ENCODE measurements at regions not wholly inside any gene's neighbourhood (a gene's known extent, or its start where the extent isn't known, plus 50 kb on each side); places are given as distances from the start of the nearest gene placed in this dataset.
A peak's percentile ranks its signal among the peaks of the same experiment; 100 is the strongest.

DNA sequence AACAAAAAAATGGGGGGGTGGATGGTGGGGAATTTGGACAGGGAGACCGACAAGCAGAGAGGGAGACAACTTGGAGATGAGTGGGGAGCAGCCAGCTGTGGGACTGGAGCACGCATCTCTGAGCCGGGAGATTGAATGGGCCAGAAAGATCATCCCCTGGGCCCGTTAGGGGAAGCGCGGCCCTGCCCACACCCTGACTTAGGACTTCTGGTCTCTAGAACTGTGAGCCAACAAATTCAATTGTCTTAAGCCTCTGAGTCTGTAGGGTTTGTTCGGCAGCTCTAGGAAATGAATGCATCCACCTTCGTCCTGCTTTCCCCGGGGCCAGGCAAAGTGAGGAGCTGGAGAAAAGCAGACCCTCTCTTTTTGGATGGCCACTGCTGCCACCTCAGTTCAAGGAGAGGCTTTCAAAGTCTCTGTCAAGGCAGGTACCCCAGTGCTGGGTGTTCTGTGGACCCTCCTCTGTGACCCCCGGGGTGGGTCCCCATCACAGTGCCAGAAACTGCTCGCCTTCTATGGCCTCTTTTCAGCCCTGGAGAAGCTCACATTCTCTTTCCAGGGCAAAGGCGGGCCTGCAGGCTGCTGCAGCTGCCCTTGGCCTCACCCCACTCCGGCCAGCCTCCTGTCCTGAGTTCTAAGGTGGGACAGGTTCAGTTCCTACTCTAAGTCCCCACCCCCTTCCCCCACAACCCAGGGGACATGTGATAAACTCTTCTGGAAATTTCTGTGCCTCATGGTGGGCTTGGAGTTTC lies 423.2 kb downstream of the RPS24 start:
- Mint-ChIP-seq H3K27ac (ENCODE audit: unreplicated experiment) (no peak overlapping the region), H3K36me3 (ENCODE audit: low read depth) (no peaks in the 10 kb centered on the region), H3K9me3 (ENCODE audit: low read depth) (no peaks in the 10 kb centered on the region)

DNA sequence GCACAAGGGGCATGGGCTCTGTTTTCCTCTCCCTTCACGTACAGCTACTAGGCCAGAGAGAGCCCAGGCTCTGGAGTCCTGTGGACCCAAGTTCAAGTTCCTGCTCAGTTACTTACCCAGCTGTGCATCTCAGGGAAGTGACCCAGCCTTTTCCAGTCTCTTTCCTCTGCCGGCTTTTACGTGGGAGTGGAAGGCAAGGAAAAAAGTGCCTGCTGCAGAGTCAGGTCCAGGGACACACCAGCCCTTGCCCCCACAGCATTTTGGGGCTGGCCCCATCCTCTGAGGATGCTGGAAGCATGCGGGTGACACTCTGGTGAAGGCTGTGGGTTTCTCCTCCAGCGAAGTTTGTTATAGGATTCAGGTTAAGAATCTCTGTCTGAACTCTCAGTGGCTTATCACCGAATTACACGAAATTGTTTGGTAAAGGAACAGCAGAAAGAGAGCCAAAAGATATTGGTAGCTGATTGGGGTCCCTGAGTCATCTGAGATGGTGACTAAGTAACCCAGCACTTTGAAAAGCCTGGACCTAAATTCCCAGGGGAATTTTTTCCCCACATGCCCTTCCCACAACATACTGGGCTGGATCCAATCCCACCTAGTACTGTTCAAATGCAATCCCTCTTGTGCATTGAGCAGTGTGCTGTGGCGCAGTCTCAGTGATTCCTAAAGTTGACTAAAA lies 424.3 kb downstream of the RPS24 start:
- Mint-ChIP-seq H3K4me3 (ENCODE audit: unreplicated experiment) (no peak overlapping the region), H3K36me3 (ENCODE audit: low read depth) (no peaks in the 10 kb centered on the region), H3K27ac (ENCODE audit: unreplicated experiment) (no peak overlapping the region), H3K4me1 (ENCODE audit: low read depth) (peaks cover 14% of the 10 kb centered on the region), H3K9me3 (ENCODE audit: low read depth) (no peaks in the 10 kb centered on the region), H3K27me3 (ENCODE audit: low read depth) (peaks cover 14% of the 10 kb centered on the region)
- no peak for DNase-seq (ENCODE audit: low spot score)
- TF ChIP-seq, protein P1, sequence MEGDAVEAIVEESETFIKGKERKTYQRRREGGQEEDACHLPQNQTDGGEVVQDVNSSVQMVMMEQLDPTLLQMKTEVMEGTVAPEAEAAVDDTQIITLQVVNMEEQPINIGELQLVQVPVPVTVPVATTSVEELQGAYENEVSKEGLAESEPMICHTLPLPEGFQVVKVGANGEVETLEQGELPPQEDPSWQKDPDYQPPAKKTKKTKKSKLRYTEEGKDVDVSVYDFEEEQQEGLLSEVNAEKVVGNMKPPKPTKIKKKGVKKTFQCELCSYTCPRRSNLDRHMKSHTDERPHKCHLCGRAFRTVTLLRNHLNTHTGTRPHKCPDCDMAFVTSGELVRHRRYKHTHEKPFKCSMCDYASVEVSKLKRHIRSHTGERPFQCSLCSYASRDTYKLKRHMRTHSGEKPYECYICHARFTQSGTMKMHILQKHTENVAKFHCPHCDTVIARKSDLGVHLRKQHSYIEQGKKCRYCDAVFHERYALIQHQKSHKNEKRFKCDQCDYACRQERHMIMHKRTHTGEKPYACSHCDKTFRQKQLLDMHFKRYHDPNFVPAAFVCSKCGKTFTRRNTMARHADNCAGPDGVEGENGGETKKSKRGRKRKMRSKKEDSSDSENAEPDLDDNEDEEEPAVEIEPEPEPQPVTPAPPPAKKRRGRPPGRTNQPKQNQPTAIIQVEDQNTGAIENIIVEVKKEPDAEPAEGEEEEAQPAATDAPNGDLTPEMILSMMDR (IDR thresholded peaks at IDR 0.05): no peak

More for the DNA sequence above, 423.2 kb downstream of the RPS24 start:
- Mint-ChIP-seq H3K4me3 (ENCODE audit: unreplicated experiment) (no peak overlapping the region), H3K4me1 (ENCODE audit: low read depth) (peaks cover 14% of the 10 kb centered on the region), H3K27me3 (ENCODE audit: low read depth) (peaks cover 7% of the 10 kb centered on the region)
- DNase-seq (ENCODE audit: low spot score): no peak
- TF ChIP-seq, protein P1 (IDR thresholded peaks at IDR 0.05): no peak

DNA sequence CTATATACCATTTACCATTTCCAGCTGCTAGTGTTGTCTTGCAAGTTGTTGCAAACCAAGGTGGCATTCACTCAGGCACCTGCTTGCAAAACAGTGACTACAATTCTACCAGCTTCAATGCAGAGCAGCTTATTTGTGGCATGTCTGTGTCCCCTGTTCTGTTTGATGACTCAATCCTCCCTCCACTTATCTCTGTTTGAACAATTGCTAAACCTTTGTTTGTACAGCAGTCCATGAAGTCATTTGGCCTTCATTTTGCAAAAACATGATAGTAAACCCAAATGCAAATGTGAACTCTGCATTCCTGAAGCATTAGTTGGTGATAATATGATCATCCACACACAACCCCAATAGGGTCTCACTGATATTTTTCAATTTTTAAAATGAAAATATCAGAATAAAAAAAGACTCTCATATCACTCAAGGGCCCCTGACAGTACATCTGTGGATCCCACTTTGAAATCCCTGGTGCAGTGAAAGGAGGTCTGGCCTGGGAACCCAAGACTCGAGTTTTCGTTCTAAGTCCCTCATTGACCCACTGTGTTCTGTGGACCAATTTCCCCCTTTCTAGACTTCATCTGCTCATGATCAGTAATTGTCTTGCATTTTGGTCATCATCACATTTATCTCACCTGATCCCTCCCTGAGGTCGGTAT lies 425.4 kb downstream of the RPS24 start:
- Mint-ChIP-seq H3K36me3 (ENCODE audit: low read depth) (no peaks in the 10 kb centered on the region), H3K27me3 (ENCODE audit: low read depth) (peaks cover 16% of the 10 kb centered on the region), H3K4me1 (ENCODE audit: low read depth) (peaks cover 14% of the 10 kb centered on the region), H3K9me3 (ENCODE audit: low read depth) (no peaks in the 10 kb centered on the region), H3K4me3 (ENCODE audit: unreplicated experiment) (no peak overlapping the region), H3K27ac (ENCODE audit: unreplicated experiment) (no peak overlapping the region)
- DNase-seq (ENCODE audit: low spot score): no peak
- TF ChIP-seq, protein P1 (IDR thresholded peaks at IDR 0.05): no peak

DNA sequence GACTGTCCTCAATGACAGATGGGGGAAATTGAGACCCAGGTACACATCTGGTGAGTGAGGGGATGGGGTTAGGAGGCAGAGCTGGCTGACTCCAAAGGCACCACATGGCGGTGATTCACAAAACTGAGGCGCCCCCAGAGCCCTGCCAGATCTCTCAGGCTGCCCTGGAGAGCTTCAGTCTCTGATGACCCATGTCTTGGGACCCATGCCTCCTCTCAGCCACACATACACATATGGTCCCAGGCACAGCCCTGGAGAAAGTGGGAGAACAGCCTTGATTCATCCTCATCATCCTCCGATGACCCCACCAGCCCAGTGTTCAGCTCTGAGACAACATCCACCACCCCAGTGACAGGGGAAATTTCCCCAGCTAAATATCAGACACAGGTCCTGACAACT lies 426.0 kb downstream of the RPS24 start:
- no peaks in the 10 kb centered on the region for H3K36me3 Mint-ChIP-seq (ENCODE audit: low read depth)
- peaks cover 14% of the 10 kb centered on the region for H3K4me1 Mint-ChIP-seq (ENCODE audit: low read depth)
- no peak overlapping the region for H3K4me3 Mint-ChIP-seq (ENCODE audit: unreplicated experiment)
- H3K27me3 Mint-ChIP-seq (ENCODE audit: low read depth): peaks cover 14% of the 10 kb centered on the region
- no peaks in the 10 kb centered on the region for H3K9me3 Mint-ChIP-seq (ENCODE audit: low read depth)
- TF ChIP-seq, protein P1 (IDR thresholded peaks at IDR 0.05): no peak
- H3K27ac Mint-ChIP-seq (ENCODE audit: unreplicated experiment): no peak overlapping the region
- DNase-seq (ENCODE audit: low spot score): peak; percentile 18

DNA sequence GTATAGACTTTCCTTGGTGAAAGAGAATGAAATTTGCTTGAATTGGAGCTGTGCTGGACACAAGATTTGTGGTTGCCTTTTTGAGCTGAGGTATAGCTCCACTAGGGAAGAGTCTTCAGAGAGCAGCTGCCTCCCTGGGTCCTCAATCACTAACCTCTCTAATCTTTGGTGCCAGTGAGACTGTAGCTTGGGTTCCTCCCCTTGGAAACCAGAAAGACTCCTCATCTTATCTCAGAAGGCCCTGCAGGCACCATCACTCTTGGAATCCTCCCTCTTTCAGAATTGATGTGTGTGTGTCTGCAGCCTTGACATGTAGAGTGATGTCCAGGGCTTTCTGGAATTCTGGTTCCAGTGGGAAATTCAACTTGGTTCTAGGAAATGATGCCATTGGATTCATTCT lies 426.5 kb downstream of the RPS24 start:
- TF ChIP-seq, protein P1 (IDR thresholded peaks at IDR 0.05): no peak
- H3K36me3 Mint-ChIP-seq (ENCODE audit: low read depth): no peaks in the 10 kb centered on the region
- H3K9me3 Mint-ChIP-seq (ENCODE audit: low read depth): no peaks in the 10 kb centered on the region
- peaks cover 11% of the 10 kb centered on the region for H3K27me3 Mint-ChIP-seq (ENCODE audit: low read depth)
- DNase-seq (ENCODE audit: low spot score): no peak
- no peak overlapping the region for H3K27ac Mint-ChIP-seq (ENCODE audit: unreplicated experiment)
- no peak overlapping the region for H3K4me3 Mint-ChIP-seq (ENCODE audit: unreplicated experiment)
- H3K4me1 Mint-ChIP-seq (ENCODE audit: low read depth): peaks cover 11% of the 10 kb centered on the region
